ENCODE measurements at regions not wholly inside any gene's neighbourhood (a gene's known extent, or its start where the extent isn't known, plus 50 kb on each side); places are given as distances from the start of the nearest gene placed in this dataset.
A peak's percentile ranks its signal among the peaks of the same experiment; 100 is the strongest.
"Not testable (repeated sequence)": the region's sequence is repeated elsewhere in the genome, so short reads cannot be mapped to it uniquely, and the experiment has no call there.

DNA sequence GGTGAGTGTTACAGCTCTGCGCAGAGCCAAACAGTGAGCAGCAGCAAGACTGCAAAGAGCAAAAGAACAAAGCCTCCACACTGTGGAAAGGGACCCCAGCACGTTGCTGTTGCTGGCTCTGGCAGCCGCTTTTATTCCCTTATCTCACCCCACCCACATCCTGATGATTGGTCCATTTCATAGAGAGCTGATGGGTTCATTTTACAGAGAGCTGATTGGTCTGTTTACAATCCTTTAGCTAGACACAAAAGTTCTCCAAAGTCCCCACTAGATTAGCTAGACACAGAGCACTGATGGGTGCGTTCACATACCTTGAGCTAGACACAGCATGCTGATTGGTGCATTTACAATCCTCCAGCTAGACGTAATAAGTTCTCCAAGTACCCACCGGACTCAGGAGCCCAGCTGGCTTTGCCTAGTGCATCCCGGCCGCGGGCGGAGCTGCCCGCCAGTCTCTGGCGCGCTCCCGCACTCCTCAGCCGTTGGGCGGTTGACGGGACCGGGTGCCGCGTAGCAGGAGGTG, 291.4 kb upstream of the PRSS16 start:
- H3K4me1 ChIP-seq; H3K9me3 ChIP-seq; H3K36me3 ChIP-seq; H3K27me3 ChIP-seq; DNase-seq (ENCODE audit: extremely low spot score); intact Hi-C loops (cut with DNase I): not testable (repeated sequence)
- peak overlapping the region; percentile 66 to 80 (median 72) for H3K4me3 ChIP-seq
- 0% methylated on average over 3 of the region's 20 CpGs for WGBS
- H3K27ac ChIP-seq (replicated peaks in 1 of 4) = peak overlapping the region; percentile 85 to 90 (median 87)
- peak; percentile 24 to 63 for TF ChIP-seq POLR2AphosphoS5 (IDR thresholded peaks at IDR 0.05)

DNA sequence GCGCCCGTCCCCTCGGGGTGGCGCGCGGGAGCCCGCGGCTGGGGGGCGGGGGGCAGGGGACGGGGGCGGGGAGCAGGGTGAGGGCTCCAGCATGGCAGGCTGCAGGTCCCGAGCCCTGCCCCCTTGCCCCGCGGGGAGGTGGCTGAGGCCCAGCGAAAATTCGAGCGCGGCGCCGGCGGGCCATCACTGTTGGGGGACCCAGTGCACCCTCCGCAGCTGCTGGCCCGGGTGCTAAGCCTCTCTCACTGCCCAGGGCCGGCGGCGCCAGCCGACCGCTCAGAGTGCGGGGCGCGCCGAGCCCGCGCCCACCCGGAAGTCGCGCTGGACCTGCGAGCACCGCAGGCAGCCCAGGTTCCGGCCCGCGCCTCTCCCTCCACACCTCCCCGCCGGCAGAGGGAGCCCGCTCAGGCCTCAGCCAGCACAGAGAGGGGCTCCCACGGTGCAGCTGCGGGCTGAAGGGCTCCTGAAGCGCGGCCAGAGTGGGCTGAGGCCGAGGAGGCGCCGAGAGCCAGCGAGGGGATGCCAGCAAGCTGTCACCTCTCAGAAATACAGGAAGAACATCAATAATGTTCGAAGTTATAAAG, 290.8 kb upstream of the PRSS16 start:
- H3K27me3 ChIP-seq; intact Hi-C loops (cut with DNase I); DNase-seq (ENCODE audit: extremely low spot score); H3K9me3 ChIP-seq; H3K36me3 ChIP-seq; H3K4me1 ChIP-seq: not testable (repeated sequence)
- 0% methylated on average over 11 of the region's 54 CpGs for WGBS
- peak overlapping the region; percentile 66 to 80 (median 72) for H3K4me3 ChIP-seq
- TF ChIP-seq, protein P1, sequence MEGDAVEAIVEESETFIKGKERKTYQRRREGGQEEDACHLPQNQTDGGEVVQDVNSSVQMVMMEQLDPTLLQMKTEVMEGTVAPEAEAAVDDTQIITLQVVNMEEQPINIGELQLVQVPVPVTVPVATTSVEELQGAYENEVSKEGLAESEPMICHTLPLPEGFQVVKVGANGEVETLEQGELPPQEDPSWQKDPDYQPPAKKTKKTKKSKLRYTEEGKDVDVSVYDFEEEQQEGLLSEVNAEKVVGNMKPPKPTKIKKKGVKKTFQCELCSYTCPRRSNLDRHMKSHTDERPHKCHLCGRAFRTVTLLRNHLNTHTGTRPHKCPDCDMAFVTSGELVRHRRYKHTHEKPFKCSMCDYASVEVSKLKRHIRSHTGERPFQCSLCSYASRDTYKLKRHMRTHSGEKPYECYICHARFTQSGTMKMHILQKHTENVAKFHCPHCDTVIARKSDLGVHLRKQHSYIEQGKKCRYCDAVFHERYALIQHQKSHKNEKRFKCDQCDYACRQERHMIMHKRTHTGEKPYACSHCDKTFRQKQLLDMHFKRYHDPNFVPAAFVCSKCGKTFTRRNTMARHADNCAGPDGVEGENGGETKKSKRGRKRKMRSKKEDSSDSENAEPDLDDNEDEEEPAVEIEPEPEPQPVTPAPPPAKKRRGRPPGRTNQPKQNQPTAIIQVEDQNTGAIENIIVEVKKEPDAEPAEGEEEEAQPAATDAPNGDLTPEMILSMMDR (IDR thresholded peaks at IDR 0.05) = peak; percentile 50 to 67 (median 50)
- peak; percentile 2 to 20 for TF ChIP-seq POLR2AphosphoS5 (IDR thresholded peaks at IDR 0.05)
- peak overlapping the region; percentile 85 to 90 (median 87) for H3K27ac ChIP-seq (replicated peaks in 1 of 4)

DNA sequence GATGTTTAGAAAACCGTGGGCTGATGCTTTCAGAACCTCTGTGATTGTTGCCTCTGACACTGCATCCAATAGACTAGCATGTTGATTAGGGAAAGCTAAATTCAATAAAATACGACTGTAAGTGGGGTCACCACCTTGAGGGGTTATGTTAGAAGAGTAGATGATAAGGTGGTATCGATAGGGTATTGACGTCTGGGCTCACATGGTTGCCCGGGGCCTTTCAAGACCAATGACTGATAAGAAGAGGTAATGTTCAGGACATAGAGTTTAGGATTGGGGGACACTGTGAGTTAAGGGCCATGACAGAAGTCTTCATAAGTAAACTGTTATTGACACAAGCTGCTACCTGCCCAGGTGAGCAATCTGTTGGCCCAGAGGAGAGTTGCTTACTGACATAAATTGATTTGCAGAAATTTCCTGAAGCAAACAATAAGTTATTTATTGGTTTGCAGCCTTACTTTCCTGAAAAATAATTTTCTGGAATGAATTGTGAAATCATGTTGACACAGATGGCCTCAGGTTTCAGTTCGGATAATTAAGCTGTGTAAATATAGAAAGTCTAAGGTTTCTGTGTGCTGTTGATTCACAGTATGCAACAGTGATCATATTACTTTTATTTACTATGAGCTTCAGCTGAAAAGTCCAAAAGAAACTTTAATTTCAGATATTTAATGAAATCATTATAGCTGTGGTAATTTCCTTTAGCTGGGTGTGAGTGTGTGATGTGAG, 289.9 kb upstream of the PRSS16 start:
- H3K9me3 ChIP-seq; DNase-seq (ENCODE audit: extremely low spot score); H3K27me3 ChIP-seq; H3K4me1 ChIP-seq; intact Hi-C loops (cut with DNase I); H3K36me3 ChIP-seq: not testable (repeated sequence)
- peak overlapping the region in 3 of 4 donors; percentile 85 to 90 (median 86) for H3K27ac ChIP-seq (replicated peaks in 1 of 4)
- WGBS = 65% methylated on average over 6 of the region's 6 CpGs
- H3K4me3 ChIP-seq = peak overlapping the region; percentile 66 to 80 (median 72)

DNA sequence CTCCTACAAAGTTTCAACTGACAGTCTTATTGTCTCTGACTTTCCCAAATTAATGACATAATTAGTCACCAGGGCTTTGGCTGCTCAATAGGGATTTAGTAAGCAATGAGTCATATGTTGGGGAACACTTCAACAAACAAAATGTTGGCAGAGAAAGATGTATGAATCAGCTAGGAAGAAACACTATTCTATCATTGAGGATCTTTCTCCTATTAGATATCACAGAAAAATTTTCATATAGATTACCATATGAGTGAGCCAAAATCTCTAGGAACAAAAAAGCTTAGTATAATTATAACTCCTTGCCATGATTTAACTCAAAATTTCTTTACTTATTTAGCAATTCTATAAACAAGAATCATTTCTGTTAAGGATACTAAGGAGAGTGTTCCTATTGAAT, 286.3 kb upstream of the PRSS16 start:
- H3K4me3 ChIP-seq; intact Hi-C loops (cut with DNase I); H3K4me1 ChIP-seq; H3K27me3 ChIP-seq; H3K9me3 ChIP-seq; DNase-seq (ENCODE audit: extremely low spot score); H3K27ac ChIP-seq (replicated peaks in 1 of 4); H3K36me3 ChIP-seq: not testable (repeated sequence)

DNA sequence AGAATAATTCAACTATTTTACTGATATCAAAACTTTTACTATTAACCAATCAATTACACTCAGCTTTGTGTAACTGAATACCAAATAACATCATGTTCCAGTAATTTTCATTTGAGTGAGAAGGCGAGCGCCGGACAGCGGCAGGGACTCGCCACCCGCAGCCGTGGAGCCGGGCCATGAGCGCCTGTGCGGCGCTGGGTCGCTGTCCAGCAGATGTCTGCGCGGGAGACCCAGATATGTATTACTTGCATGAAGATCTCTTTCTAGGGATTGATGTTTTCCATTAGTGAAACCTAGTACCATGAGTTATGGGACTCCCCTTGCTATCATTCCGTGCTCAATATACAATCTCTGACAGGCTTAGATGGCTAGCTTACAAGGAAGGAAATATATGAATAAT, 245.1 kb upstream of the PRSS16 start:
- 97% methylated on average over 15 of the region's 15 CpGs for WGBS

DNA sequence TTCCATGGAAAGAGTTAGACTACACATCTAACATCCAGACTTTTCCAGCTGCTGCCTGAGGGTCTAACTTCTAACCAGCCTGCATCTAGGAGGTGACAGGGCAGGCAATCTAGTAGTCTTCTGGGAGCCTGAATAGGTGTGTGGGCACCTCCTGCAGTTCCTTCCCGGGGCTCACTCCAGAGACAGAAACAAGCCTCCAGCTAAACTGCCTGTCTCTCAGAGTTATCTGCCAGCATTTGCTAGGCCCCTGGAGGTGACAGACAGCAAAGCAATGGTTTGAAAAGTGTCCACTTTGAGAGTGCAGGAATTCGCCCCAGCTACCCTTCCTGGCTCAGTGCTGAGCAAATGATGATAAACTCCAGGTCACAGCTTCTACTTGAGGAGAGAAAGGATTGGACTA, 240.5 kb upstream of the PRSS16 start:
- WGBS = 0% methylated on average over 1 of the region's 2 CpGs
- H3K27me3 ChIP-seq = no peaks in the 10 kb centered on the region
- H3K9me3 ChIP-seq = peaks cover 0 to 14% (median 12%) of the 10 kb centered on the region in 4 donors
- H3K4me1 ChIP-seq = no peaks in the 10 kb centered on the region
- peaks cover 0 to 7% (median 2%) of the 10 kb centered on the region in 4 donors for H3K36me3 ChIP-seq
- intact Hi-C loops (cut with DNase I) = no loop called here
- H3K4me3 ChIP-seq = no peak overlapping the region
- no peak for DNase-seq (ENCODE audit: extremely low spot score)
- no peak for TF ChIP-seq POLR2AphosphoS5 (IDR thresholded peaks at IDR 0.05)
- TF ChIP-seq, protein P1 (IDR thresholded peaks at IDR 0.05) = no peak
- TF ChIP-seq POLR2A (IDR thresholded peaks at IDR 0.05; ENCODE audit: low read depth) = no peak
- no peak for TF ChIP-seq EP300 (IDR thresholded peaks at IDR 0.05)
- no peak overlapping the region for H3K27ac ChIP-seq (replicated peaks in 1 of 4)

More for the DNA sequence above, 245.1 kb upstream of the PRSS16 start:
- no peaks in the 10 kb centered on the region for H3K4me1 ChIP-seq
- no peaks in the 10 kb centered on the region for H3K36me3 ChIP-seq
- H3K27me3 ChIP-seq = no peaks in the 10 kb centered on the region
- H3K4me3 ChIP-seq = no peak overlapping the region
- no peak for TF ChIP-seq EP300 (IDR thresholded peaks at IDR 0.05)
- no peak for TF ChIP-seq POLR2A (IDR thresholded peaks at IDR 0.05; ENCODE audit: low read depth)
- TF ChIP-seq, protein P1 (IDR thresholded peaks at IDR 0.05) = no peak
- no peak for TF ChIP-seq POLR2AphosphoS5 (IDR thresholded peaks at IDR 0.05)
- intact Hi-C loops (cut with DNase I) = no loop called here
- H3K9me3 ChIP-seq = no peaks in the 10 kb centered on the region
- no peak overlapping the region for H3K27ac ChIP-seq (replicated peaks in 1 of 4)
- no peak for DNase-seq (ENCODE audit: extremely low spot score)

DNA sequence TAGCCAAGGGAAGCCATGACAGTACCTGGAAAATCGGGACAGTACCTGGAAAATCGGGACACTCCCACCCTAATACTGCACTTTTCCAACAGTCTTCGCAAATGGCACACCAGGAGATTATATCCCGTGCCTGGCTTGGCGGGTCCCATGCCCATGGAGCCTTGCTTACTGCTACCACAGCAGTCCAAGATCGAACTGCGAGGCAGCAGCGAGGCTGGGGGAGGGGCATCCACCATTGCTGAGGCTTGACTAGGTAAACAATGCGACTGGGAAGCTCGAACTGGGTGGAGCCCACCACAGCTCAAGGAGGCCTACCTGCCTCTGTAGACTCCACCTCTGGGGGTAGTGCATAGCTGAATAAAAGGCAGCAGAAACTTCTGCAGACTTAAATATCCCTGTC, 238.9 kb upstream of the PRSS16 start:
- H3K27ac ChIP-seq (replicated peaks in 1 of 4); H3K4me3 ChIP-seq; H3K27me3 ChIP-seq; H3K4me1 ChIP-seq; H3K36me3 ChIP-seq; DNase-seq (ENCODE audit: extremely low spot score); intact Hi-C loops (cut with DNase I): not testable (repeated sequence)
- H3K9me3 ChIP-seq = peaks cover 0 to 19% (median 12%) of the 10 kb centered on the region in 4 donors
- 94% methylated on average over 10 of the region's 10 CpGs for WGBS

DNA sequence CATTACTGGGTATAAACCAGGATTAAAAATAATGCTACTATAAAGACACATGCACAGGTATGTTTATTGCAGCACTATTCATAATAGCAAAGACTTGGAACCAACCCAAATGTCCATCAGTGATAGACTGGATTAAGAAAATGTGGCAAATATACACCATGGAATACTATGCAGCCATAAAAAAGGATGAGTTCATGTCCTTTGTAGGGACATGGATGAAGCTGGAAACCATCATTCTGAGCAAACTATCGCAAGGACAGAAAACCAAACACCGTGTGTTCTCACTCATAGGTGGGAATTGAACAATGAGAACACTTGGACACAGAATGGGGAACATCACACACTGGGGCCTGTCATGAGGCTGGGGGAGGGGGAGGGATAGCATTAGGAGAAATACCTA, 233.4 kb upstream of the PRSS16 start:
- H3K9me3 ChIP-seq = peaks cover 0 to 16% (median 10%) of the 10 kb centered on the region in 4 donors
- H3K27me3 ChIP-seq; DNase-seq (ENCODE audit: extremely low spot score); H3K27ac ChIP-seq (replicated peaks in 1 of 4); intact Hi-C loops (cut with DNase I); H3K36me3 ChIP-seq; H3K4me1 ChIP-seq; H3K4me3 ChIP-seq: not testable (repeated sequence)
- 95% methylated on average over 2 of the region's 2 CpGs for WGBS
